Cardiac septum (tissue), 1 donor: ENCODE measurements at regions not wholly inside any gene's neighbourhood (a gene's known extent, or its start where the extent isn't known, plus 50 kb on each side); places are given as distances from the start of the nearest gene placed in this dataset.

Experiments
- DNase-seq: peaks from one replicate; pipeline ENCODE4 v3.0.0-alpha.2; 2020; ENCODE audit warnings: low spot score
- intact Hi-C: fragments of 100-400 bp; cut with DNase I; formaldehyde crosslinking; loops from one replicate; pipeline ENCODE4 v1.14.0; 2022
- donor health status: DM: no; HTN: no; CAD: no.

DNA sequence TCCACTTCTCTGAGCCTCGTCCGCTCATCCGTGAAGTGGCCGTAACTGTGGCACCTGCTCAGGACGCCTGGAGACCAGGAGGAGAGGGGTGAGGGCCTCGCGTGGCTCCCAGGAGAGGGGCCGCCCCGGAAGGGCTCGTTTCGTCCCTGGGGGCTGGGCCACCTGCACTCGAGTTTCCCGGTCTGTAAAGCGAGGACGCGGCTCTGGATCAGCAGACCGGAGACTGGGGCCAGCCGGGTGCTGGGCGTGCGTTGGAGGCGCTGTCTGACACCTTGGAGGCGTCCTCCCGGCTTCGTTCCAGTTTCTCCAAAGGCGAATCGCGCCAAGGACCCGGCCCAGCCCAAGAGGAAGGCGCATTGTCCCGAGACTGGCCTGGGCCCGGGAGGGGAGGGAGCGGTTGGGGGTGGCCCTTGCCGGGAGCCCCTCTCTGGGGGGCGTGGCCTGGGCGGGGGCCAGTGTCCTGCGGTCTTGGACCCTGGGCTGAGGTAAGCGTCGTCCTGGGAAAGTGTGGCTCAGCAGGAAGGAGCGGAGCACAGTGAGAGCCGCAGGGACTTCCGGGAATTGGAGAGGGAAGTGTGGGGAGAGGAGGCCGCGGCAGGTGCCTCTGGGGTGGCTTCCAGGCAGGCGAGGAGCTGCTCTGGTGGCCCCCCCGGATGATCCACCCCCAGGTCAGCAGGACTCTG lies 89.6 kb downstream of the FOXL3 start:
- intact Hi-C loops, result no loop called here
- DNase-seq, result peak; percentile 69

DNA sequence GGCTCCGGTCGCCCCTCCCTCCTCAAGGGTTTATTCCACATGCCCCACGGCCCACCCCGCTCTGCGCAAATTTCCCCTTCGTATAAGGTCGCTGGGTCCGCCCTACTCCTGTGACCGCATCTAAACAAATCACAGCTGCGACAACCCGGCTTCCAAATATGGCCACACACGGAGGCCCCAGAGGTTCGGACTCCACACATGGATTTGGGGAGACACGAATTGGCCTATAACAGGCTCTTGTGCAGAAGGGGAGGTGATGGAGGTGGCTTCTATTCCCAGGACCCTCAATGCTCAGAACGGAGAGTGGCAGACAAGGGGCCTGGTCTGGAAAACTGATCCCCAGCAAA lies 90.1 kb downstream of the FOXL3 start:
- intact Hi-C loops, result no loop called here
- DNase-seq, result no peak

DNA sequence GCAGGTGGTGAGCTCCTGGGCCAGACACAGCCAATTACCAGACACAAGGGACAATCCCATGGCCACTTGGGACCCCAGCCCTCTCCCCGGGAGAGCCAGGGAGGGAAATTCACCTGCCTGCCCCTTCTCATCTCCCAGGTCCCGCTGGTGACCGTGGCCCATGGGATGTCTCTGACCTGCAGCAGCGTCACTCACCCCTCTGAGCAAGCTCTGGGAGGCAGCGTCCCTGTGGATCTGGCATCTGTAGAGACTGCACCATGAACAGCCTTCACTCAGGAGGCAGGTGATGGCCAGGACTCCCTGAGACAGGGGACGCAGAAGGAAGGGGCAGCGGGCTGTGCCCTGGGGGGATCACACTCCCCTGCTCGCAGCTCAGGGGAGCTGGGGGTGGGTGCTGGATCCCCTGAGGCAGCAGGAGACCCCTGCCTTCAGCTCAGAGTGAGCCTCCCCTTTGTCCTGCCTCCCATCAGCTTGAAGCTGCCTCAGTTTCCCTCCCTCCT lies 90.8 kb downstream of the FOXL3 start:
- DNase-seq, result peak; percentile 47
- intact Hi-C loops, result no loop called here

DNA sequence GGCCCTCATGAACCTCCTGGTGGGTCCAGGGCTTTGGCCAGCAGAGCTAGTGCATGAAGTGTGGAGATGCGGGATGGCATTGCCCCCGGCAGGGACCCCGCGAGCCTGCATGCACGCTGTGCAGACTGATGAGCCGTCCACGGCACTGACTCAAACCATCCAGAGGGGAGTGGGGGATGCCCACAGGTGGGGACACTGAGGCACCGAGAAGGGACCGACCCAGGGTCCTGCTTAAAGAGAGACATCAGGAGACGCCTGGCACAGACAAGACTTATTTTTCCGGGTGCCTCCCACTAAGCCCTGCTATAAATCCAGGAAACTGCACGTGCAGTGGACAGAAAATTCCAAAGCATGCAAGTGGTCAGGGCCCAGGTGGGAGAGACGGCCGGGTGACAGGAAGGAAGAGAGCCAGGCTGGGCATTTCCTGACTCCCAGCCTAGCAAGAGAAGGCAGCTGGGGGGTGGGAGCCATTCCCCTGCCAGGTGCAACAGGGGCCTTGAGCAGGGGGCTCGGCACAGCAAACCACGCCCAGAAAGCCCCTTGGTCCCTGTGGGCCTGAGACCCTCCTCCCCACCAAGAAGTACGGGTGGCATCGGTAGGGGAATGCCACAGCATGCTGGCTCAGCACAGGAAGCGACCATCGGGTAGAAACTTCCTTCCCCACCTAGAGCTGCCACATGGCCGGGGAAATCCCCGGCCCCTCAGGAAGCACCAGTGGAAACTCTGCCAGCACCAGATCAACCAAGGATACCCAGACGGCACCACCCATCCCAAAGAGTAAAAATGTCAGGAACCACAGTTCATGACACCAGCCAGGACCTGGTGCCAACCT lies 91.5 kb downstream of the FOXL3 start:
- peak; percentile 50 for DNase-seq

DNA sequence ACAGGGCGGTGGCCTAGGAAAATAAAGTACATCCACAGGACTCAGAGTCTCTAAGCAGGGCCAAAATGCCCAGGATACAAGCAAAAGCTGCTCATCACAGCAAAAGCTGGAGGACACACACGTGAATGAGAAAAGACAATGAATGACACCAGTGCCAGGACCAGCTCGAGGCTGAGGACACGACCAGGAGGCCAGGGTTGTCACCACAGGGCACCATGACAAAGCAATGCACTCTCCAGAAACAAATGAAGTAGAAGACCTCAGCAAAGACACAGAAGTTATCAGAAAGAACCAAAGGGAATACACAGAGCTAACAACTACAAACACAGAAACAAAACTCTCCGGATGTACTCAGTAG lies 92.1 kb downstream of the FOXL3 start:
- intact Hi-C loops, result no loop called here
- DNase-seq, result peak; percentile 27

More for the DNA sequence above, 91.5 kb downstream of the FOXL3 start:
- intact Hi-C loops, result no loop called here

DNA sequence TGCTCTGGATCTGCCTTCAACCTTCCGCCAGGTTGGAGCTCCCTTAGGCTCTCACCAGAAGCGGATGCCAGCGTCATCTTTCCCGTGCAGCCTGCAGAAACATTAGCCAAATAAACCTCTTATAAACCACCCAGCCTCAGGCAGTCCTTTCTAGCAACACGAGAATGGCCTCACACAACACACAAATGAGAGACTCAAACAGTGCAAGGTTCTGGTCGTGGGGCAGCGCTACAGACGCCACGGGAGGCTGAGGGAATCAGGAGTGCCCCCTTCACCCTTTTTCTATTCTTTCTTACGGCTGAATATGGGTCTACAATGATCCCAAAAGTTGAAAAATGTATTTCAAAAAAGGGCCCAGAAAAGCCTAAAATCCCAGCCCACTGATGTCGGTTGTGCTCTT lies 96.4 kb downstream of the FOXL3 start:
- intact Hi-C loops, result no loop called here
- no peak for DNase-seq

DNA sequence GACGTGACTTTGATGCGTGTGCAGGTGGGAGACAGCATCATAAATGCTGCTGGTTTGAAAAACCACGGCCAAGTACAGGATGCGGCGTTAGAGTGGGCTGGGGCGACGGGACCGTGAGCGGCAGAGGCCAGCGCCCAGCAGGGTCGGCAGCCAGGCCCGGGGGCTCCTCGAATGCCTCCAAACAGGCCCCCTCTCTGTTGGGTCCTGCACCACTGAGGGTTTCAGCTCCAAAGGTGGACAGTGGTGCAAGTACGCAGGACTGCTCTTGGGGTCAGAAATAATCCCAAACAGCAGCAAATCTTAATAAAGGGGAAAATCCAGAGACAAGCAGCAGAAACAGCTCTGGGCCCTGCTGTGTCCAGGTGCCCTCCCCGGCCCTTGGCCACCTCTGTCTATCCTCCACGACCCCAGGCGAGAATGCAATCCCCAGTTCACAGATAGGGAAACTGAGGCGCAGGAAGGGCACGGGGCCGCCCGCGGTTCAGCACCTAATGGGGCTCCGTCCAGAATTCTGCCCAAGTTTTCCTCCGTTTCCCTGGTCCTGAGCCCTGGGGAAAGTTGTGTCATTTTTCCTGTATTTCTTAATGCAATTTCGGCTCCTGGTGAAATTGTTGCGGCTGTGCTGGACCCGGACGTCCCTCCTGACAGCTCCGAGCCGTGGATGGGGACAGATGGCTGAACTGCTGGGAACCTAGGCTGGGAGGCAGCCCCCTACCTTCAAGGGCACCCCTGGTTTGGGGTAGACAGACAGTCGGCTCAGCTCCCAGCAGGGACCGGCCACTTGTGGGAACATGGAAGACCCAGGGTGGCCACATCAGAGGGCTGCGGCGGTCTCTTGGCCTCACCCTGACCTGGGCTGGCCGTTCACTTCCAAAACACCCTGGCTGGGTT lies 97.4 kb downstream of the FOXL3 start:
- intact Hi-C loops, result no loop called here
- DNase-seq, result peak; percentile 73

DNA sequence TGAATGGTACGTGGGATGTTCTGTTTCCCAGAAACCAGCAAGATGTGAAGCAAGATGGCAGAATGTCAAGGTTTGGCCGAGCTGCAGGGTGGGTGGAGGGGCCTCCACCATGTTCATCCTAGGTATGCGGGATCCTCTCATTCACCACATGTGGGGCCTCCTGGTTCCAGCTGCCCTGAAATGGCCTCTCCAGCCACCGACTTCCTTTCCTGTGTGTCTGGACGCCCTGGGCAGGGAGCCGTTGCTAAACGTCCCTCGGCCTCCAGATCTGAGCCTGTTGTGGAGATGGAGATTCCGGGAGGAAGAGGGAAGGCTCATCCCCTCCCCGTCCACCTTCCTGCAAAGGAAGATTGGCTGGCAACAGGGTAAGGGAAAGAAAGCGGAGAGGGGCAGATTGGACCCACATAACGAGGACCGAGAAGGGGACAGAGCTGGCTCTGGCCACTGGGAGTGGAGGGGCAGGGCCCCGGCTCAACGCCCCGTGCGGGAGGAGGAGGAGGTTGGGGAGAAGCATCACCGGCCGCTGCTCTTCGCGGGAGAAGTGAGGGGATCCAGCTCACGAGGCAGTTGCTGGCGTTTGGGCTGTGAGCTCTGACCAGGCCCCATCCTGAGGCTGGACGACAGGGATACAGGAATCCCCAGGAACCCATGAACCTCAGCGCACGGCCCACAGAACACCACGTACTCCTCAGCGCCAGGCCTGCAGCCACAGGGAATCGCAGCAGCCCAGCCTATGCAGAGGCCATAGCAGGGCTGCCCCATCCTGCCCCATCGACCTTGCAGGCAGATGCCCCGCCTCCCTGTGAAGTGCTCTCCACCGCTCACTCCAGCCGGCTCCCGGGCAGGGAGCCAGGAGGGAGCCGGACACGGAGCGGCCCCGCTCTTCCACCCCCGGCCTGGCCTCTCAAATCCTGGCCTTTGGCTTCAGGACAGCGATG lies 98.3 kb downstream of the FOXL3 start:
- intact Hi-C loops, result no loop called here
- DNase-seq, result peak; percentile 76

DNA sequence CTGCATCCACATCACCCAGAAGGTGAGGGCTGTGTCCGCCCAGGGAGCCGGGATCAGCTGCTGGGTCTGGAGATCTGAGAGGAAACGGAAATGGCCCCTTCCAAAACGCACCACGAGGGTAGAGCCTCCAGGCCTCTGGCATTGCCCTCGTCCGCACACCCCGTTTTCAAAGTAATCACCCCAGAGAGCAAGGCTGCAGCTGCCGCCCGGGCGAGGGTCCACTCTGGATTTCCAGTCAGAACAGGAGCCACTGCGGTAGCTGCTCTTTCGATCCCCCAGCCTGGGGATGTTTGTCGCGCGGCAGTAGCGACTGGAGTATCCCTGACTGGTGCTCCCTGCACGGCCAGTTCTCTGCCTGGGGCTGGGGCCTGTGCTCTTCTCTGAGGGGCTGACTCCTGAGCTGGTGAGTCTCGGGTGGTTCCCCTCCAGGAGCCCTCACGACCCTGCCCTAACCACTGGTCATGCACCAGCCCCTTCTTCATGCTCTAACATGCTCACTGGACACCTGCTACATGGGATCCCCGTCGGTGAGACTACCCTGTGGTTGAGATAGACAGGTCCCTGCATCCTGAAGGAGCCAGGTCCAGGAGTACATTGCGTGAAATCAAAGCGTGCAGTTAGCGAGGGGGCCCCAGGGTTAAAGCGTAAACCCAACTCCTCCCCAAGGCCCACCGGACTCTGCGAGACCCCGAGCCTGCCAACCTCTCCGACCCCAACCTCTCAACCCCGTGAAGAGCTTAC lies 99.2 kb downstream of the FOXL3 start:
- intact Hi-C loops, result no loop called here
- DNase-seq, result peak; percentile 66

DNA sequence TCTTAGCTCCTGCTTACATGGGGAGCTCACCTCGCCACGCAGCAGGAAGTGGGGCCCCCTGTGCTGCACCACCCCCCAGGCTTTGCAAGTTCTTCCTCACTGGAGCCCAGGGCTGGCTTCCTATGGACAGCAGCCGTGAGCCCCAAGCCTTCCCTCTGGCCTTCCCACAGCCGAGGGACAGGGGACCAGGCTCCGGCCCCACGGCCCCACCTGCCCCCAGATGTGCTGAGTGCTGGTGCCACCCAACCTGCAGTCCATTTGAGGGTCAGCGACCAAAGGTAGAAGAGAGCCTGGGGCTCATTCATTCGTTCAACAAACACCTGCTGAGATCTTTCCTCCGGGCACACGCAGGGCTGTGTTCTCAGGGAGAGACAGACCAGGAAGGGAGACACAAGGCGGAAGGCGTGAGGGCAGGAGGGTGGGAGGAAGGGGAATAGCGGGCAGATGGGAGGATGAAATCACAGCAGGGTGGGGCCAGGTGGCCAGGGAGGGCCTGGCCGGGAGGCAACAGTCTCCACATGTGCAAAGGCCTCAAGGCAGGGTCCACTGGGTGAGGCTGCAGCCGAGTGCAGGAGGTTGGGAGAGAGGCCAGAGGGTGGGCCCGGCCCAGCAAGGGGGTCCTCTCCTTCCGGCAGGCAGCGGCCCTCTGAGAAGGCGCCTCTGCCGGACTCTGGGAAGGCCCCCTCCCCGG lies 100.1 kb downstream of the FOXL3 start:
- peak; percentile 55 for DNase-seq
- intact Hi-C loops, result no loop called here

DNA sequence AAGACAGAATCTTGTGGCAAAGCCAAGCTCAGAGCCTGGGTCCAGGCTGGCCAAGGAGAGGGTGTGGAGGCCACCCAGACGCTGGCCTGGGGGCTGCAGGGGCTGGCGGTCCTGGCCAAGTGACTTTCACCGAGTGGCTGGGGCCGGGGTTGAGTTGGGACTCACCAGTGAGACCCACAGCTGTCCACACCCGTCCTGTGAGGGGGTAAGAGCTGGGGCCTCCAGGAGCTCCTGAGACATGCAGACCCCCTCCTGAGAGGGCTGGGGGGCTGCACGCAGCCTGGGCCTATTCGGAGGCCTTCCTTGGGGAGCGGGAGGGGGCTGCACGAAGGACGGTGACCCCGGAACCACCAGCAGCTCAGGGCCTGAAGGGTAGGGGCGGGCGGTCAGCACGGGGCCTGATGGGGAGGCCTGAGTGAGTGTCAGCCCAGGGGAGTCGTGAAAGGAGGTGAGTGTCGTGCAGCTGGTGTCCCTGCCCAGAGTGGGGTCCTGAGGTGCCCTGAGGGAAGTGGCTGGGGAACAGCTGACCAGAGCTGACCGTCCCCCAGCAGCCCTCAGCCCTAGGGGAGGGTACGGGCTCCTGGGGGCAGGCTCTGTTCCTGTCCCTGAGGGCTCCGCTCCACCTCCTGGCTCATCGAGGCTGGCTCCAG lies 100.9 kb downstream of the FOXL3 start:
- peak; percentile 46 for DNase-seq
- intact Hi-C loops, result no loop called here

DNA sequence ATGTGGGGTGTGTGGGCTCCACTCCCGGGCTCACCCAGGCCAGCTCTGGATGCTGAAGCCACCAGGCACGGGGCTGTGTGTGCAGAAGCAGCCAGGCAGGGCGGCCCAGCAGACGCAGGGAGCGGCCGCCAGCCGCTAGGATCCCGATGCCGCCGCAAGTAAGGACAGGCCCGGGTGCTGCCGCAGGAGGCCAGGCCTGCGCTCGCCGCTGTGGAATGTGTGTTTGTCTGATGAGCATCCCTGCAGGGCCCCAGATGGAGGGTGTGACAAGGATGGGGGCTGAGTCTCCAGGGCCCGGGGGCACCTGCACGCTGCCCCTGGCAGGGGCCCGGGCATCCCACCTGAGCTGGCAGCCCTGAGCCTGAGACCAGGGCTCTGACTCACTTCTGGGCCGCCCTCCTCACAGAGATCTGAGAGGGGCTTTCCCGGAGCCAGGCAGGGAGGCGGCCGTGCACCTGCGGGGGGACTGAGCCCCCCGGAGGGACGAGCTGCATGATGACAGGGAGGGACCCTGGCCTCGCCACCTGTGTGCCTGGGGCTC lies 101.5 kb downstream of the FOXL3 start:
- intact Hi-C loops, result no loop called here
- DNase-seq, result peak; percentile 69

DNA sequence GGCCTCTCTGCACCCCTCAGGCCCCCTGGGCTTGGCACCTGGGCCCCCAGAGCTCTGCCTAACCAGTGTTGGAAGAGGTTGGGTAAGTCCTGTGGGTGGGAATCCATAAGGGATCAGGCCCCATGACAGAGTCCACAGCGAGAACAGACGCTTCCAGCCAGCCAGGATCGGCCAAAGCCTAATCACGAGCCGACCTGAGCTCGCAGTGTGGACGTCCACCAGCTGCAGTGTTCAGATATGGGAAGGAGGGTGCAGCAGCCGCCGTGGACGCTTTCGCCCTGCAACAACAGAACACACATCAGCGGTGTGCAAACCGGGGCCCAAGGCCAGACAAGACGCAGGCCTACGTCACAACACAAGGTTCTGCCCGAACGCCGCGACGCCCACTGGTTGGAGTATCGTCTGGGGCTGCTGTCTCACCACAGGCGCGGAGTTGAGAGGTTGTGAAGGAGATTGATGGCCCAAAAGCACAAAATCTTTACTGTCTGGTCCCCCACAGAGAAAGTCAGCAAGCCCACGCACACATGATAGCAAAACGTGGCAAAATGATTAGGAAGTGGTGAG lies 102.1 kb downstream of the FOXL3 start:
- peak; percentile 68 for DNase-seq
- intact Hi-C loops, result no loop called here

DNA sequence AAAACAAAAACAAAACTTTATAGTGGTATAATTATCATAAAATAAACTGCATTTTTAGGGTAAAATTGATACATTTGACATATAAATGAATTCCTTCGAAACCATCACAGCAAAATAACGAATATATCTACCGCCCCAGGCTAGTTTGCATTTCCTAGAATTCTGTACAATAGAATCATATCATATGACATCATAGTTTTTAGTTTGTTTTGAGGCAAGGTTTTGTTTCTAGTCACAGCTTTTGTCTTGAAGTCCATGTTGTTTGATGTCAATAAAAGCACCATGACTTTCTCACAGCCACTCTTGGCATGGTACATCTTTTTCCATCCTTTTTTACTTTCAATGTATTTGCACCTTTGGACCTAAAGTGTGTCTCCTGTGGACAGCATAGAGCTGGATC lies 102.9 kb downstream of the FOXL3 start:
- intact Hi-C loops, result no loop called here
- DNase-seq, result no peak

DNA sequence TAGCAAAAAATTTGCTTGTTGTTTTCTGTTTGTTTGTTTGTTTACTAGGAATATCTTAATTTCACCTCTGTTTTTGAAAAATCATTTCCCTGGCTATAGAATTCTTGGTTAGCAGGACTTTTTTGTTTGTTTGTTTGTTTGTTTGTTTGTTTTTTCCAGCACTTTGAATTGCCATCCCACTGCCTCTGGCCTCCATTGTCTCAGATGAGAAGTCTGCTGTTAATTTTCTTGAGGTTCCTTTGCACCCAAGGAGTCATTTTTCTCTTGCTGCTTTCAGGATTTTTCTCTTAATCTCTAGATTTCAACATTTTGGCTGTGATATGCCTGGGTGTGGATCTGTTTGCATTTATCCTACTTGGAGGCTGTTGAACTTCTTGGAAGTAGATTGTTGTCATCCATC lies 105.7 kb downstream of the FOXL3 start:
- intact Hi-C loops, result no loop called here
- DNase-seq, result no peak

DNA sequence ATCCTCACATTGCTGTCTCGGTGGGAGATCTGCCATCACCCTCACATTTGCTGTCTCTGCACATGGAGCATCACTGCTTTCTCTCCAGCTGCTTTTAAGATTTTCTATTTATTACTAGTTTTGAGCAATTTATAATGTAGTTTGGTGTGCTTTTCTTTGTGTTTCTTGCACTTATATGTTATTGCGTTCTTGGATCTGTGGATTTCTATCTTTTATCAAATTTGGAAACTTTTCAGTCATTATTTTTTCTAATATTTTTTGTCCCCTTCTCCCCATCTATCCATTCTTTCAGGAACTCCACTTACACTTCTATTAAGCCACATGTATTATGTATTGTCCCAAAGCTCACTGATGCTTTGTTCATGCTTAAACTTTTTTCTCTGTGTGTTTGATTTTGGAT lies 108.9 kb downstream of the FOXL3 start:
- peak; percentile 9 for DNase-seq
- intact Hi-C loops, result no loop called here
